HG03103 (cell line): ENCODE measurements at regions not wholly inside any gene's neighbourhood (a gene's known extent, or its start where the extent isn't known, plus 50 kb on each side); places are given as distances from the start of the nearest gene placed in this dataset.

Experiments
- ATAC-seq: cut with Tn5 transposase; IDR thresholded peaks from one replicate; pipeline ENCODE4 v1.9.1; 2021; ENCODE audit warnings: low read depth; ENCODE audit not compliant: unreplicated experiment

DNA sequence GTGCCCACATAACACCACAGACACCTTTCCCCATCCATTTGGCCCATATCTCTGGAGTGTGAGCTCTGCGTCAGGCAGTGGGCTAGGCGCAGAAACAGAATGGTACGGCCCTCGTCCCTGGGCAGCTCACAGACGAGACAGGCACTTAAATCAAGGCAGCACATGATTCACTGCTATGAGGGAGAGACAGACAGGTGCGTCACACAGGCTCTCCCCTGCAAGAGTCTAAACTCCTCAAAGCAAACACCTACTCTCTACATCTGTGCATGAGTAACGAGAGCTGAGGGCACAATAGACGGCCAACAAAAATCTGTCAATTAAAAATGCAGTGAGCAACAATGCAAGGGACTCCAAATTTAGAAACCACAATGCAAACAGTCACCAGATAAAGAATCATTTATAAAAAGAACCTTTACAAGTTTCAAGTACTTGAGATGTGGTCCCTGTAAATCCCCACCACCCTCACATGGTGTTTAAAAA, 348.9 kb downstream of the UQCRFS1 start:
- no peak for ATAC-seq

DNA sequence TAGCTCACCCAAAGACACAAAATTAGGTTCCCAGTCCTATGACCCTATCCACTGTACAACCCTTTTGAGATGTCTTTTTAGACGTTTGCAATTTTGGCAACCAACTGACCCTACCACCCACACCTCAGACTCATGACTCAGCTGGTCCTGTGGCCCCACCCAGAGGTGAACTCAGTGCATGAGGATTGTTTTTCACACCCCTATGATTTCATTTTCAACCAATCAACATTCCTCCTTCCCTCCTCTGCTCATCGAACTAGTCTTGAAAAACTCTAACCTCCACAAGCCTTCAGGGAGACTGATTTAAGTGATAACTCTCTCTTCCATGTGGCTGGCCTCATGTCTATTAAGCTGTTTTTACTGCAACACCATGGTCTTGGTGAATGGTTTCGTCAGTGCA, 350.7 kb downstream of the UQCRFS1 start:
- ATAC-seq, result no peak

DNA sequence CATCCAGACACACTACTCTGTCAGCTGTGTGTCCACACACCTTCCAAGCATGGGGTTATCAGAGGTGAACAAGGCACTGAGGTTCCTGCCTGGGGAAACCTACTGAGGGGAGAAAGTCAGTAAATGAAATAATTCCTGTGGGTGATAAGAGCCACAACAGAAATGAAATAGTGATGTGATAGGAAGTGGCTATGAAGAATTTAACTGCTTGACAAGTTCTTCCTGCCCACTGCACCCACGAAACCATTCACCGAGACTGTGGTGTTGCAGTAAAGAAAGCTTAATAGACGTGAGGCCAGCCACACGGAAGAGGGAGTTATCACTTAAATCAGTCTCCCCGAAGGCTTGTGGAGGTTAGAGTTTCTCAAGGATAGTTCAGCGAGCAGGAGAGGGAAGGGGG, 353.1 kb downstream of the UQCRFS1 start:
- no peak for ATAC-seq

DNA sequence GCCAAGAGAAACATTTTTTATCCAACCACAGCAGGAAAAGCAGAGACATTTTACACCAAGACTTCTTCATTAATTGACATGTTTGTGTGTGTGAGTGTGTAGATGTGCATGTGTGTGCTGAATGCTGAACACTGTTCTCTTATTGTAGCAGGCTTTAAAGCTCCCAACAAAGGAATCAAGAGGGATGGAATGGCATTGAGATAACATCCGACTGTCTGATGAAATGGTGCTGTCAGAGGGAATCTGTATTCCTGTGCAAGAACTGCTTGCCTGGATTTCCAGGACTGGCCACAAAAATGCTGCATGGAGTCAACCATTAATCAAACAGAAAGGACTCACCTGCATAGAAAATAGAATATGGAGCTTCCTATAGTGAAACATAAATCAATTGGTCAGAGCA, 354.0 kb downstream of the UQCRFS1 start:
- no peak for ATAC-seq

DNA sequence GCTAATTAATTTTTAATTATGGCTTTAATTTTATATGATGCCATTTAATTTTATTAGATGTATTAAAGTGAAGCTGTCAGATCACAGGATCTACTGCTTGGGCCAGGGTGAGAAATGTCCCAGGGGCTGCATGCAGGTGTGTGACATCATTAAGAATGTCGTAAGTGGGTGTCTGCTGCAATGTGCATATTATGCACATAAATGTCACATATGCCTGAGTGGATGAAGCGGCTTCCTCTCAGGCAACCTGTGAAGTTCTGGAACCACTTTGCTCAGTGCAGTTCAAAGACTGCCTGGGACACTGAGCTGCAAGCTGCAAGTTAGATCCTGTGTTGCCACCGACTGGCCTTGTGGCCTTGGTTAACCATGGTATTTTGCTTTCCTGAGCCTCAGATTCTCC, 355.0 kb downstream of the UQCRFS1 start:
- no peak for ATAC-seq

DNA sequence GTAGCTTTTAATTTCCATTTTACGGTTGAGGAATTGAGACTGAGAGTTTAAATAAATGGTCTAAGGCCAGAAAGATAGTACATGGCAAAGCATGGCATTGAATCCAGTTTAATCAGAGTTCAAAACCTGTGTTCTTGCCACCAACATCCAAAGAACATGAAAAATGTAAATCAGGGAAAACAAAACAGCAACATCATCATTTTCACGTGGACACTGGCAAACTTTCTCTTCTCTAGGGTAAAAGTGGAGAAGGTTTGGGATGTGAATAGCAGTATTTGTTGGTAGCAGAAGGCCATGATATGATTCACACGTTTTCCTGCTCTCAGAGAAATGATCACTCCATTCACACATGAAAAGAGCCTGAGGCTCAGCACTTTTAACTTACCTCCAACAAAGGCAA, 357.7 kb downstream of the UQCRFS1 start:
- ATAC-seq, result no peak

DNA sequence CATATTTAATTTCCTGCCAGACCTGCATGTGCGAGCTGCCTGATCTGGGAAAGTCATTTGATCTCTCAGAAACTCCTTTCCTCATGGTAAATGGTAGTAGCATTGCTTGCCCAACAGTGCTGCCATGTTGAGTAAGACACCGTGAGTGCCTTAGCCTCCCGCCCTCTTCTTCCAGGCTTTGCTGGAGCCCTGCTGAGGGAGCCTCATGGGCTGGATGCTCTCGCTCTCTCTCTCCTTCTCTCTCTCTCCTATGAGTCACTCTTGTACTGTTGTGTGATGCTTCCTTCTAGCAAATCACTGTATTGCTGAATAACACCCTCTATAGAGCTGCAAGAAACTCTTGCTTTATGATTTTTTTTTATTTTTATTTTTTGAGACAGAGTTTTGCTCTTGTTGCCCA, 365.5 kb downstream of the UQCRFS1 start:
- no peak for ATAC-seq

DNA sequence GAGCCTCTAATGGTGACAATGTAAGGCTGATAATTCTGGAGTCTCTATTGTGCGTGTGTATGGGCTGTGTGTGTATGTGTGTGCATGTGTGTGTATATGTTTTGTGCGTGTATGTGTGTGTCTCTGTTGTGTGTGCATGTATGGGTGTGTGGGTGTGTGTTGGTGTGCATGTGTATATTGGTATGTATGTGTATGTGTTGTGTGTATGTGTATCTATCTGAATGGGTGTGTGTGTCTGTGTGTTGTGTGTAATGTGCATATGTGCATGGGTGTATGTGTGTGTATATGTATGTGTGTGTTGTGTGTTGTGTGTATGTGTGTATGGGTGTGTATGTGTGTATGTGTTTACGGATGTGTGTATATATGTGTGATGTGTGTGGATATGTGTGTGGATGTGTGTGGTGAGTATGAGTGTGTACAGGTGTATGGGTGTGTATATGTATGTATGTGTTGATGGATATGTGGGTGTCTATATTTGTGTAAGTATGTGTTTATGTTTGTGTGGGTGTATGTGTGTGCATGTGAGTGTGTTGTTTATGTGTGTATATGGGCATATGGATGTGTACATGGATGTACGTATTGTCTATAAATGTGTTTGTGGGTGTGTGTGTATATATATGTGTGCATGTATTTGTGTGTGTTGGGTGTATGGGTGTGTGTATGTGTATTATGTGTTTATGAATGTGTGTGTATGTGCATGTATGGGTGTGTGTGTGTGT, 366.7 kb downstream of the UQCRFS1 start:
- no peak for ATAC-seq

DNA sequence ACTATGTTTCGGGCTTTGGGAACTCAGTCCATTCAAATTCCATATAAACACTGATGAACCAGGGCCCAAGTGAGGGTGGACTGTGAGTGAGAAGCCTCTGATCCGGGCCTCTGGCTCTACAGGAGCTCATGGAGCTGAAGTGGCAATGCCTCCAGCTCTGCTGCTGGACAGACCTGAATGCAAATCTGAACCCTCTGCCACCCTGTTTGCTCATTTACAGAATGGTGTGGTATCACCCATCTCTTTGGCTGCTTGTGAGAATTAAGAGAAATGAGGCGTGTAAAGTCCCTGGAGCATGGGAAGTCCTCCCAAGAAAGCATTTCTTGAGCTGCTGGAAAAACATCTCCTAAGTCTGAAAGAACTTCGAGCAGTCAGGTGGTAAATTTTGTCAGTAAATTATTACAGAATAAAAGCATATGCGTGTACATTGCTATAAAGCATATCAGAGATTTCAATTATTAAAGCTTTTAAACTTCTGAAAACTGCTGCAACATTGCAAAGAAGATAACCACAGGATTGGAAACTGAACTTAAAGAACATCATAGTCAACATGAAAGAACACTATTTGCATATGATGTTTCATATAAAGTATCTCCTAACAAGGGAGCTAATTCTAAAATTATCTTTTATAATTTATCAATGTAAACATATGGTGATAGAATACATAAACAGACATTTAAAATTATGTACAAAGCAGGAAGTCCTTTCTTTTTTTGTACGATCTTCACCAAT, 369.0 kb downstream of the UQCRFS1 start:
- ATAC-seq, result no peak

DNA sequence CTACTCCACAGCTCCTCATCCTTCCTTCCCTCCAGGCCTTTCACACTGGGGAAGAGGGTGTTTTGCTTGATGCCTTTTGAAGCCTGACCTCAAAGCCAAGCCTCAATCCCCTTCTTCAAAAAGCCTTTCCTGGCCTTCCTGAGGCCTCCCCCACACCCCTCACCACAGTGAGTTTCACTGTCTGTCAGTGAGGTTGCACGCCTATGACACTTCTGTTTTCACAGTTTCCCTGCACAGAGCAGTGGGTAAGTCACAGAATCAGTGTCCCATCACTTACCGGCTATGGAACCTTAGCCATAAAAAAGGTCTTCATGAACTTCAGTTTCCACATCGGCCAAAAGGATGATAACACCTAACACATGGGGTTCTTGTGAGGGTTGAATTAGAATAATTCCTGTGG, 371.4 kb downstream of the UQCRFS1 start:
- ATAC-seq, result no peak

DNA sequence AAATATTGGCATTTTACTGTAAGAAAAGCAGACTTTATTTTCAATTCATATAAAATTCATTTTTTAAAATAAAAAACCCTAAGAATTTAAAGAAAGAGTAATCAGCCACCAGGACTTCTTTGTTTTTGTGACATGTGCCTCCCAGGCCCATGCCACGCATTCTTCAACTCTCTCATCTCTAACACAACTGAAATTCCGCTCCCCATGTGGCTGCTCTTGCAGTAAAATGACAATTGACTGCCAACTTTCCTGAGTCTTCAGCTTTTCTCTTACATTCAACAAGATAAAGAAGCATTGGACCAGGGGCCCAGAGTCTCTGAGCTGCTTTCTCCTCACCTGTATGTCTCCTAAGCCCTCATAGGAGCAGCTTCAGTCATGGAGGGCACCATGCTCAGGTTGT, 372.1 kb downstream of the UQCRFS1 start:
- no peak for ATAC-seq

DNA sequence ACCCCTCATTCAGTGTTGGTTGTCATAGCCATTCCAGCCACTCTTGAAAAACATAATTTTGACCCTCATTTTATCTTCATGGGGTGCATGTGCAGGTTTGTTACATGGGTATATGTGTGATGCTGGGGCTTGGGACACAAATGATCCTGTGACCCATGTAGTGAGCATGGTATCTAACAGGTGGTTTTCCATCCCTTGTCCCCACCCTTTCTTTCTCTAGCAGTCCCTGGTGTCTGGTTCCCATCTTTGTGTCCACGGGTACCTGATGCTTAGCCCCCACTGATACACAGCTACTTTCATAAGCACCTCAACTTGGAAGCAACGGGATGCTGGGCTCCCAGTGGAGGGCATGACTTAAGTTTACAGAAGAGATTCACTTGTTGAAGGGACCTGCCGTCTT, 373.5 kb downstream of the UQCRFS1 start:
- no peak for ATAC-seq

DNA sequence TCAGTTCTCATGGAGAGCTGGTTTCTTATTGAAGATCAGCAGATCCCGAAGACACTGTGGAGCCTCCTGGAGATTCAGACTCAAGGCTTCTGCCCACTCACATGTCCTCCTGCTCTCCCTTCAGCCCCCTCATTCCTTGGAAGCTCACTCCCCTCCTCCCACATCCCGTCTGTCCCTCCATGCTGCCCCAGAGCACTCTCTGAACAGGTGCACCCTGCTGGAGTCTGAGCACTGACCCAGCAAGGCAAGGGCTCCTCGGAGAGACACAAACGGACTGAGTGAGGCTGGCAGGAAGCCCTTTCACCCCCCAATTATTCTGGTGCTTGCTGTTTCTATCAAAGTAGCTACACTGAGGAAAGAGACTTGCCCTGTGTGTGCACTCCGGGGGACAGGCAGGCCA, 374.0 kb downstream of the UQCRFS1 start:
- no peak for ATAC-seq

DNA sequence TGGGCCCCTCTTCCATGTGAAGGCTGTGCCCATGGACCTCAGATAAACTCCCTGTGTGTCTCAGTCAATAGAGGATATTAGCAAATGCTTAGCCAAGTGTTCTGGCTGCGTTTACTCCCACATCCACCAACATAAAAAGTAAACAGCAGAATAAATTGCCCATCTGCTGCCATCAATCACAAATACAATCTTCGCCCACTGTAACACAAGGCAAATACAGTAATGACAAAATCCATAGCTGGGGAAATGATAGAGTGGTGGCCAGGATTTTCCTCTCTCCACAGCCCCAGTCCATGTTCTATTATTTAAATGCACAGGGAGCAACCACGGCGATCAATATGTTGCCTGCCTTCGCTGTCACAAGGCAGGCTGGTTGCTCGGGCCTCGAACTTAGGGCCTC, 376.5 kb downstream of the UQCRFS1 start:
- no peak for ATAC-seq

DNA sequence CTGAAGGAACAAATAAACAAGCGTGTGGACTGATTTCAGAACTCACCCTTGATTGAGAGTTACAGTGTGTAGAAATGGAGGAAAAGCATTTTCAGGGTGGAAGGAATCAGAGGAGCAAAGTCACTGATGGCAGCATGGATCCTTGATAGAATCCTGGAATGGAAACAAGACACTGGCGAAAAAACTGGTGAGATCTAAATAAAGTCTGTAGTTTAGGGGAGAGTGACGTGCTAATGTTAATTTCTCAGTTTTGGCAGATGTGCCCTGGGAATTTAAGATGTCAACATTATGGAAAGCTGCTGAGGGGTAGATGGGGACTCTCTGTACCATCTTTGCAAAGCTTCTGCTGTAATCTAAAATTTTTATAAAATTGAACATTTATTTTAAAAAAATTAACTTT, 378.0 kb downstream of the UQCRFS1 start:
- no peak for ATAC-seq

DNA sequence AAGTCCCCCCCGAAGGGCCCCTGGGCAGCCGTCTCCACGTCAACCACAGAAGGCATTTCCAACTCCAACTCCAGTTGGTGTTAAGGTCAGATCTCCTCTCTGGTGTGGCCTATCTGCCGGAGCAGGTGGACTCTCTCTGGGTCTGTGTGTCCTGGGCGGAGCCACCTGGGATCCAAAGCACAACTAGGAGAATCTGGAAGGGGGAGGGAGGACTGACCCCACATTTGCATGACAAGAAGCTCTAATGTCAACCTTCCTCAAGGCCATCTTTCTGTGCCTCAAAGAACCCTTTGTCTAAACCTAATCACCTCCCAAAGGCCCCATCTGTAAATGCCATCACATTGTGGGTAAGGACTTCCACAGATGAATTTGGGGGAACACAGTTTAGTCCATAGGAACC, 381.5 kb downstream of the UQCRFS1 start:
- ATAC-seq, result no peak

DNA sequence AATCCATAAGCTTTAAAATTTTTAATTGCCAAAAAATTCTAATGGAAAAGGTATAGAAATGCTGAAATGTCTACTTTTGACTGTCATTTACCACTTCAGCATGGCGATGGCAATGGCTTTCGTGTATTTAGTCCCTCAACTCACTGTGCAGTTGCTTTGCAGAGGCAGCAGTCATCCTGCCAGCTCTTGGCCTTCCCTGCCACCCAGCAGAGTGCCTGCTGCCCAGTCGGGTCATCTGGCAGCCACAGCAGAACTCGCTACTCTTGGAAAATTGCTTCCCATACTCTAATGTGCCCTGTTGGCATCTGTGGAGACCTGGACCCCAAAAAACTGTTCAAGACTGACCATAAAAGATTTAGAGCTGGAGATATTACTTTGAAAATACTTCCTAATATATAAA, 383.2 kb downstream of the UQCRFS1 start:
- no peak for ATAC-seq

DNA sequence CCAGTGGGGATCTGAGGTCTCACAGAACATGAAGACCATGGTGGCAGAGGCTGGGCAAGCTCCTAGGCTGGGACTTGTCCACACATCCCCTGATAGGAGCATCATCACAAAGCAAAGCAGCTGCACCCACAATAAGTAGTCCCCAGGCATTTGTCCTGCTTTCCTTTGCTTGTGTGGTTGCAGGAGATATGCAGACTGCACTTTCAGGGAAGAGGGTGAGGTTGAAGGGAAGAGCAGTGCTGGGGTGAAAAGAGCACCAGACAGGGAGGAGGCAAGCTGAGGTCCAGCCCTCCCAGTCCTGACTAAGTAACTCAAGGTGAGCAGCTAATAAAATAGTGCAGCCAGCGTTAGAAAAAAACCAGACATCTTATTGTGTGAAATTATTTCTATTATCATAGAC, 383.6 kb downstream of the UQCRFS1 start:
- ATAC-seq, result no peak

DNA sequence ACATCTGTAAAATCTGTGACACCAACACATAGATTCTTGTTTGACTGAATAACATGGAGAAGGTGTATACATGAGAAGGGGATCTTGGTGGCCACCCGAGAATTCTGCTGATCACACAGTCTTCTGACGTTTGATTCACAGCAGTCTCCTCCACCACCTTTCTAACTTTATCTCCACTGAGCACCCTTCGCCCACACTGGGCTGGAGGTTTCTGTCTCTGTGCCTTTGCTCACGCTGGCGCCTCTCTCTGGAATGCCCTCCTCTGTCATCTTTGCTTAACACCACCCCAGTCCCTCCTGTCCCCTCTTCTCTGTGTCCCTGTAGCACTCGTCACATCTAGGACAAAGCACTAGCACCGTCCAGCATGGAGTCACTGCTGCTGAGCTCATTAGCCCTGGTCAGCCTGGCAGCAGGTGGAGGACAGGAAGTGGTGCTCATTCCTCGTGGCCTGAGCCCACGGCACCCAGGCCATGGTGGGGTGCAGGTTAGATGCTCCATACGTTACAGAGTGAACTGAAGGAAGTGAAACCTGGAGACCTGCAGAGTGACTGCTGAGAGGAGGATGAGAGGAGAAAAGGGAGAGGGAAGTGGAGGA, 384.6 kb downstream of the UQCRFS1 start:
- no peak for ATAC-seq

DNA sequence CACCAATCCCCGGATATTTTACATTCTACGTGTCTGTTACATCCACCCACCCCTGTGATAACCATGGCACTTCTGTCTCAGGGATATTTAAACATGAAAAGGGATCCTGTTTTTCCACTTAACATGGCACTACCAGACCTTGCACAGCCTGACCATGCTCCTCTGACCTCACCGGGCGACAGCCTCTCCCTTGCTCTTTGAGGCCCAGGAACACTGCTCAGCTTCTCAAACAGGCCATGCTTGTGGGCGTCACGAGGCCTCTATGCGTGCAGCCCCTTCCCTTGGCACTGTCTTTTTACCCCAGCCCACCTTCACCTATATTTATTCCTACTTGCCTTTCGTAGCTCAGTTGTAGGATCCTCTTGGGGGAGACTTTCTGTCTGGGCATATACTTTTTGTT, 385.6 kb downstream of the UQCRFS1 start:
- ATAC-seq, result no peak

DNA sequence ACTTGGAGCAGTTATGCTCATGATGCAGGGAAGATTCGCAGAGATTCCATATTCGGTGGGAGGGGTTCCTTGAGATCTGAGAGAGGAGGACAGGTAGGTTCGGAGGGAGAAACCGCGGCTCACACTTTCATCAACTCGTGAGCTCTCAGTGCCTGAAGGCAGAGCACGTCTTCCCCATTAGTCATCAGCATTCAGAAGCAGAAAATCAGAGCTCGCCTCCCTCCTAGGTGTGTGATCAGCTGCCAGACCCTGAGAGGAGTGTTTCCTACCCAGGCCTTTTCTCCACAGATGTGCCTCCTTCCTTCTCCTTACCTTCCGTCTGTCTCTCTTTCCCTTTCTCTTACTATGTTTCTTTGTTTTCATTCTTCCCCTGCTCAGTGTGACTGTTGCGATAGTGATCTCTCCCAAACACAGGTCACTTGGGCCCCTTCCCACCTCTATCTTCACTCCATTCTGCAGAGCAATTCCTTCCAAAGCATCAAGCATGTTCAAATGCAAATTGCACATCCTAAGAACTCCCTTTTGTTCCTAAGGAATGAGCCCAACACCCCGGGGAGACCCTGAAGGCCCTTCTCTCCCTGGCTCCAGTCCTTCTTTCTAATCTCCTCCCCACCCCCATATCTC, 389.5 kb downstream of the UQCRFS1 start:
- ATAC-seq, result no peak
